B cell (primary cell): ENCODE measurements at regions not wholly inside any gene's neighbourhood (a gene's known extent, or its start where the extent isn't known, plus 50 kb on each side); places are given as distances from the start of the nearest gene placed in this dataset.

Experiments used
- ATAC-seq: fragments of 200-7000 bp; cut with Tn5 transposase; one replicate; pipeline ENCODE4 v1.10.0; 2021; ENCODE audit warnings: low read depth, mild to moderate bottlenecking, moderate number of reproducible peaks, moderate library complexity
- CTCF ChIA-PET: fragments of 350-600 bp; sonication (Branson Sonifier 250); formaldehyde crosslinking; loops from one replicate; lab custom pipeline; 2021; ENCODE audit warnings: antibody characterized with exemption, inconsistent platforms; lab: Charles Lee
- POLR2A ChIA-PET: fragments of 350-600 bp; sonication (Branson Sonifier 250); formaldehyde crosslinking; loops from one replicate; lab custom pipeline; 2021; ENCODE audit warnings: antibody characterized with exemption; lab: Charles Lee
- DNase-seq: peaks from one replicate; pipeline ENCODE4 v3.0.0; 2013
- H2AFZ ChIP-seq: 2 replicates; pipeline ENCODE4 v1.6.1; 2012; ENCODE audit warnings: mild to moderate bottlenecking, low read depth, low read length; ENCODE audit not compliant: insufficient read depth, poor library complexity, severe bottlenecking
- H3K27ac ChIP-seq, 2 donors: 1 replicate in 1 of 2; 2 replicates in 1 of 2; pipeline ENCODE4 v1.5.1; 2012 to 2013; ENCODE audit warnings: low read length in 2 of 2, mild to moderate bottlenecking in 2 of 2, moderate library complexity in 1 of 2
- H3K27me3 ChIP-seq, 4 experiments: fragments of 200-600 bp in 1 of 4; sonication (generic) in 1 of 4; replicated peaks in 1 of 4; 1 replicate in 2 of 4; 2 replicates in 2 of 4; pipeline versions ENCODE4 v1.6.1 to v1.7.0; 2013 to 2016; ENCODE audit warnings: low read length in 3 of 4, mild to moderate bottlenecking in 2 of 4, mixed read lengths in 1 of 4, moderate library complexity in 1 of 4; ENCODE audit not compliant: insufficient read depth in 4 of 4, control insufficient read depth in 3 of 4; ENCODE audit errors: control extremely low read depth in 1 of 4
- H3K36me3 ChIP-seq, 2 experiments: replicated peaks in 1 of 2; 1 replicate in 1 of 2; 2 replicates in 1 of 2; pipeline versions ENCODE4 v1.6.1 to v1.7.1; 2013; ENCODE audit warnings: low read length in 1 of 2; ENCODE audit not compliant: insufficient read depth in 2 of 2, control insufficient read depth in 1 of 2; ENCODE audit errors: control extremely low read depth in 1 of 2, extremely low read depth in 1 of 2
- H3K4me1 ChIP-seq, 2 donors: fragments of 200-600 bp in 1 of 2; sonication (generic) in 1 of 2; 1 replicate in 1 of 2; 2 replicates in 1 of 2; pipeline versions ENCODE4 v1.5.1 to v1.6.1; 2013 to 2017; ENCODE audit warnings: low read length in 2 of 2; ENCODE audit not compliant: control insufficient read depth in 2 of 2, insufficient read depth in 2 of 2
- H3K4me2 ChIP-seq: replicated peaks from 2 replicates; pipeline ENCODE3; 2012; ENCODE audit warnings: mild to moderate bottlenecking, low read depth, low read length; ENCODE audit not compliant: poor library complexity, severe bottlenecking
- H3K4me3 ChIP-seq, 5 experiments: fragments of 200-600 bp in 1 of 5; sonication (generic) in 1 of 5; 1 replicate in 3 of 5; 2 replicates in 2 of 5; pipeline versions ENCODE4 v1.5.1 to v1.7.0; 2011 to 2016; ENCODE audit warnings: low read length in 4 of 5, mild to moderate bottlenecking in 4 of 5, low read depth in 2 of 5, control low read depth in 1 of 5, moderate library complexity in 1 of 5; ENCODE audit not compliant: insufficient read depth in 1 of 5; ENCODE audit errors: control extremely low read depth in 1 of 5, extremely low read depth in 1 of 5
- H3K79me2 ChIP-seq: fragments of 200-600 bp; sonication (generic); one replicate; pipeline ENCODE4 v1.6.0; 2016; ENCODE audit warnings: low read length; ENCODE audit not compliant: control insufficient read depth, insufficient read depth
- H3K9ac ChIP-seq: fragments of 200-600 bp; sonication (generic); 2 replicates; pipeline ENCODE4 v1.6.1; 2017; ENCODE audit warnings: mild to moderate bottlenecking, low read length, moderate library complexity
- H3K9me3 ChIP-seq, 3 donors: one replicate each; pipeline versions ENCODE4 v1.6.1 to v1.7.1; 2013; ENCODE audit warnings: low read length in 2 of 3; ENCODE audit not compliant: control insufficient read depth in 2 of 3, insufficient read depth in 1 of 3; ENCODE audit errors: control extremely low read depth in 1 of 3
- H4K20me1 ChIP-seq: 2 replicates; pipeline ENCODE4 v1.6.0; 2012; ENCODE audit warnings: mild to moderate bottlenecking, low read length; ENCODE audit not compliant: insufficient read depth, control insufficient read depth, poor library complexity, severe bottlenecking
- H3K27ac Mint-ChIP-seq: one replicate; pipeline ENCODE4 v1.8.0; 2021; ENCODE audit warnings: mixed read lengths
- H3K27me3 Mint-ChIP-seq: one replicate; pipeline ENCODE4 v1.8.0; 2021; ENCODE audit warnings: mixed read lengths
- H3K4me1 Mint-ChIP-seq: one replicate; pipeline ENCODE4 v1.8.0; 2021; ENCODE audit warnings: mixed read lengths
- H3K4me3 Mint-ChIP-seq: one replicate; pipeline ENCODE4 v1.8.0; 2021; ENCODE audit warnings: mixed read lengths
- H3K9me3 Mint-ChIP-seq: one replicate; pipeline ENCODE4 v1.8.0; 2022; ENCODE audit warnings: mixed read lengths; ENCODE audit not compliant: insufficient read depth
- CTCF ChIP-seq: fragments of 200-600 bp; IDR thresholded peaks from one replicate; pipeline ENCODE4 v1.8.0; 2022; ENCODE audit warnings: antibody characterized with exemption, mild to moderate bottlenecking
- EZH2 ChIP-seq: IDR thresholded peaks from 2 replicates; pipeline ENCODE4 v1.6.1; 2012; ENCODE audit warnings: borderline replicate concordance, low read depth, mild to moderate bottlenecking, moderate library complexity, low read length; ENCODE audit not compliant: insufficient read depth, poor library complexity, severe bottlenecking
- WGBS: methylation state at CpG from one replicate; pipeline ENCODE4 v1.1.5; 2013; ENCODE audit warnings: missing lambda C conversion rate; ENCODE audit not compliant: insufficient coverage; 5-methylcytosine and 5-hydroxymethylcytosine counted together
- intact Hi-C: fragments of 100-400 bp; cut with micrococcal nuclease; formaldehyde crosslinking; loops from one replicate; pipeline ENCODE4 v1.10.0; 2022

GRCh38 chr18:26618135-26618534, 69.8 kb upstream of the KCTD1 start:
- intact Hi-C loops = no loop called here
- no peaks in the 10 kb centered on the region for H3K79me2 ChIP-seq
- Mint-ChIP-seq H3K4me1 (no peaks in the 10 kb centered on the region), H3K27ac (no peak overlapping the region), H3K27me3 (peaks cover 8% of the 10 kb centered on the region), H3K9me3 (peaks cover 3% of the 10 kb centered on the region), H3K4me3 (no peak overlapping the region)
- H3K27me3 ChIP-seq = peaks cover 0 to 2% (median 0%) of the 10 kb centered on the region in 4 experiments
- H4K20me1 ChIP-seq = no peaks in the 10 kb centered on the region
- H3K27ac ChIP-seq = no peak overlapping the region
- WGBS = no CpG with 5 or more reads among the region's 2 CpGs
- no peak overlapping the region for H3K9ac ChIP-seq
- TF ChIP-seq EZH2 (no peak), CTCF (no peak)
- ChIA-PET CTCF (no interaction called here), POLR2A (no interaction called here)
- H3K4me2 ChIP-seq = no peak overlapping the region
- H3K36me3 ChIP-seq = no peaks in the 10 kb centered on the region
- H3K4me3 ChIP-seq = no peak overlapping the region
- H2AFZ ChIP-seq = no peak overlapping the region
- DNase-seq (no peak), ATAC-seq (no peak)
- peaks cover 0 to 5% (median 2%) of the 10 kb centered on the region in 3 donors for H3K9me3 ChIP-seq
- no peaks in the 10 kb centered on the region for H3K4me1 ChIP-seq

- POLR2A ChIA-PET = no interaction called here
- no peak overlapping the region for H3K4me2 ChIP-seq
- intact Hi-C loops = no loop called here
- no peaks in the 10 kb centered on the region for H3K79me2 ChIP-seq
- no peaks in the 10 kb centered on the region for H4K20me1 ChIP-seq
- Mint-ChIP-seq H3K4me1 (no peaks in the 10 kb centered on the region), H3K9me3 (no peaks in the 10 kb centered on the region), H3K27me3 (peaks cover 10% of the 10 kb centered on the region), H3K27ac (no peak overlapping the region), H3K4me3 (no peak overlapping the region)
- CTCF ChIA-PET = no interaction called here
- 100% methylated on average over 1 of the region's 3 CpGs for WGBS
- no peak overlapping the region for H3K4me3 ChIP-seq
- H3K27ac ChIP-seq = no peak overlapping the region
- peaks cover 0 to 2% (median 0%) of the 10 kb centered on the region in 4 experiments for H3K27me3 ChIP-seq
- DNase-seq = no peak
- H3K36me3 ChIP-seq = no peaks in the 10 kb centered on the region
- H2AFZ ChIP-seq = no peak overlapping the region
- no peaks in the 10 kb centered on the region for H3K4me1 ChIP-seq
- H3K9me3 ChIP-seq = peaks cover 0 to under 1% (median 0%) of the 10 kb centered on the region in 3 donors
- no peak overlapping the region for H3K9ac ChIP-seq
- no peak for ATAC-seq
- TF ChIP-seq CTCF = no peak
- TF ChIP-seq EZH2 = no peak
Observed at GRCh38 chr18:26617151-26617554, 68.8 kb upstream of the KCTD1 start.
